HG03060 (cell line): ENCODE measurements at regions not wholly inside any gene's neighbourhood (a gene's known extent, or its start where the extent isn't known, plus 50 kb on each side); places are given as distances from the start of the nearest gene placed in this dataset.

ENCODE experiments used
- ATAC-seq: cut with Tn5 transposase; IDR thresholded peaks from one replicate; pipeline ENCODE4 v1.9.1; 2021; ENCODE audit warnings: low read depth, moderate number of reproducible peaks; ENCODE audit not compliant: unreplicated experiment

- no peak for ATAC-seq
Measured at GRCh38 chr6:153670403-153671026, 368.5 kb upstream of the OPRM1 start.

DNA sequence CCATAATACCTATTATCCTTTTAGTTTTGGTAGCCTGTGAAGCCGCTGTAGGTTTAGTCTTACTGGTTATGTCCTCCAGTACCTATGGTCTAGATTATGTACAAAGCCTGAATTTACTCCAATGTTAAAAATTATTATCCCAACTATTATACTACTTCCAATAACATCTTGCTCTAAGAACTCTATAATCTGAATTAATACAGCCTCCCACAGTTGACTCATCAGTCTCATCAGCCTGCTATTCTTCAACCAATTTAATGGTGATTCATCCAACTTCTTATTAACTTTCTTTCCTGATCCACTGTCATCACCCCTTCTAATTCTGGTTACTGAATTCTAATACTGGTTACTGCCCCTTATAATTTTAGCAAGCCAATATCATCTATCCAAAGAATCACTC lies 370.3 kb upstream of the OPRM1 start:
- ATAC-seq = no peak

DNA sequence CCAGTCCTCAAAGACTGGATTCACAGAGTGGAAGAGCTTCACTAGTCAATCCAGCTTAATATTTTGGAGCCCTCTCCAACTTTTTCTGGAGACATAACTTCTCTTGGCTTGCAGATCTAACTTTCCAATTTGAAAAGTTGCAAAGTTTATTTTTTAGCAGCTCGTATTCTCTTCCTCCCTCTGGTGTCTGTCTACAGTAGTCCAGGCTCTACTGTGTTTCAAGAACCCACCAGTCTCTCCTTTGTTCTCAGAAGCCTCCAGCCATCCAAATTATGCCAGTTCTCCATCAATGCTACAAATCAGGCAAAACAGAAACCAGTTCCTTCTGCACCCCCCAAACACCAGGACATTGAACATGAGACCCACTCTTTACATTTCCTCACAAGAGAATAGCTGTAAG lies 376.1 kb upstream of the OPRM1 start:
- ATAC-seq = no peak

- no peak for ATAC-seq
Measured at GRCh38 chr6:153645326-153645725, 393.7 kb upstream of the OPRM1 start.

- ATAC-seq = no peak
Measured at GRCh38 chr6:153644000-153644399, 395.0 kb upstream of the OPRM1 start.

DNA sequence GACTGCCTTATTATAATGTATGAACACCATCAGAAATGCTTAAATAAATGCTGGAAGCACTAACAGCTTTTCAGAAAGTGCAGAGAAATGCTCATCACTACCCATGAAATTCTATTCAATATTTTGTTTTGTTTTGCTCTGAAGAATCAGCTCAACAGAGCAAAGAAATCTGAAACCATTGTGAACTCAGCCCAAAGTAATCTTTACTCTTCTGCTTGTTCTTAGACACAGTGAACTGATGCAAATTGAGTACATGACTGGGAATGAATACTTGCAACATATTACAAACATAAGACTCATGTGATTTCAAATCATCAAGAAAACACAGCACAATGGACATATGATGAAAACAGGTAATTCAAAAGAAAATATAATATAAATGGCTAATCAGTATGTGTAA lies 404.6 kb upstream of the OPRM1 start:
- ATAC-seq = no peak

- no peak for ATAC-seq
Measured at GRCh38 chr6:153625089-153625488, 414.0 kb upstream of the OPRM1 start.

DNA sequence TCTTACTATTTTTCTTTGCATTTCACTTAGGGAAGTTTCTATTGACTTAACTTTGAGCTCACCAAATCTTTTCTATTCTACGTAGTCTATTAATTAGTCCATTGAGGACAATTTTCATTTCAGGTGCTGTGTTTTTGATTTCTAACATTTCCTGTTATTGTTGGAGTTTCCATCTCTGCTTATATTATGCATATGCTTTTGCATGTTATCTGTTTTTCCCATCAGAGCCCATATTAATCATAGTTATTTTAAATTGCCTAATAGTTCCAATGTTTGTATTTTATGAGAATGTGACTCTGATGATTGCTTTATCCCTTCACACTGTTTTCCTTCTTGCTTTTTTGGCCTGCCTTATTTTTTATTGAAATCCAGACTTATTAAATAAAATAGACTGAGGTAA lies 414.5 kb upstream of the OPRM1 start:
- no peak for ATAC-seq

GRCh38 chr6:153623496-153623895 lies 415.5 kb upstream of the OPRM1 start:
- no peak for ATAC-seq

DNA sequence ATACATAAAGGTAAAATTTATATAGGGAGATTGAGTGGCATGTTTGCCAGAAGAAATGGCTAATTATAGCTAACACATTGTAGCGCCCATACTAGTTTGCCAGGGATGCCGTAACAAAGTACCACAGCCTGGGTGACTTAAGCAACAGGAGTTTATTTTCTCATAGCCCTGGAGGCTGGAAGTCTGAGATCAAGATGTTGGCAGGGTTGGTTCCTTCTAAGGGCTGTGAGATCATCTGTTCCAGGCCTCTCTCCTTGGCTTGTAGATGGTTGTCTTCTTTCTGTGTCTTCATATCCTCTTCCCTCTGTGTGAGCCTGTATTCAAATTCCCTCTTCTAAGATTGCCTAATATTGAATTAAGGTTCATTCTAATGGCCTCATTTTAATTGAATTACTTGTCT lies 417.5 kb upstream of the OPRM1 start:
- no peak for ATAC-seq

DNA sequence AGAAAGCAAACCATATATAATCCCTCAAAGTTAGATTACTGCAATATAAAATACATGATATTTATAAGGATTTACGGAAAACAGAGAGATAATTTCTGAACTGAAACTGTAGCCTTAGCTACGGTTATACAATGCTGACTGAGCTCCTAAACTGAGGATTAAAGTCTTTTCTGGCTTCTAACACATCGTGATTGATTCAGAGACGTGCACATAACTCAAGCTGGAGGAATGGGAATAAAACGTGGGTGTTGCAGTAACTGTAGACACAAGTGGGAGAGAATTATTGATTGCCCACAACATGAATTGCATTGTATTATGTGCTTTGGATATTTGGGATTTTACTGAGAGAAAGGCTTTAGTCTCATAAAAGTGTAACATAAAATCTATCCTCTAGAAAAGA lies 418.0 kb upstream of the OPRM1 start:
- no peak for ATAC-seq

- no peak for ATAC-seq
Measured at GRCh38 chr6:153618371-153619322, 420.4 kb upstream of the OPRM1 start.

DNA sequence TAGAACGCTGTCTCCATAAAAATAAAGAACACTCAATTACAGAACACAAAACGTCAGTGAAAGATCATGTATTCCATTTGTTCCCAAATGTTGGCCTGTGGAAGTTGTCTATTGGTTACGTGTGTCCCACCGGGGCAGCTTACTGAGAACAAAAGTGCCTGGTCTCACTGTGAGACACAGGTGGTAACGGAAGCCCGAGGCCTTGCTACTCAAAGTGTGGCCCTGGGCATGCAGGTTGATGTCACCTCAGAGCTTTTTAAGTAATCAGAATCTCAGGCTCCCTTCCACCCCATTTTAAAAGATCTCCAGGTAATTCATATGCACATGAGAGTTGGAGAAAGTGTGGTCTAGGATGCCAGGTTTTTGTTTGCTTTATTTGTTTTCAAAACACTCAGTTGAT lies 422.5 kb upstream of the OPRM1 start:
- ATAC-seq = no peak

GRCh38 chr6:153613719-153614455 lies 425.2 kb upstream of the OPRM1 start:
- no peak for ATAC-seq

GRCh38 chr6:153602401-153602800 lies 436.6 kb upstream of the OPRM1 start:
- no peak for ATAC-seq

DNA sequence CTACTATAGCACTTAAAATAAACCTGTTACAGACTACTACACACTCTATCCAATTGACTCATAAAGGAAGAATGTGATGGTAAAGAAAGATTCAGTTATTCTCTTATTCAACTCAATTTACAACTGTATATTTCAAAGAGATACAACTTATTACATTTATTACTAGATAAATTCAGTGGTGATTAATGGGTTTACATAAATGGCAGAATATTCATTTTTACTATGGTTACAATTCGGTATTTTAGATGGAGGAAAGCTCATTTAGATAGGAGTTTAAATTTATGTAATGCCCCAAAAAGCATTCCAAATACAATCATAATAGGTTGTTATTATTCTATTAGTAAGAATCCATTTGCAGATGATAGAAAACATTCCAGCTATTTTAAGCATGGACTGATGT lies 439.1 kb upstream of the OPRM1 start:
- no peak for ATAC-seq

GRCh38 chr6:153595903-153596302 lies 443.1 kb upstream of the OPRM1 start:
- ATAC-seq = no peak

- no peak for ATAC-seq
Measured at GRCh38 chr6:153594871-153595270, 444.2 kb upstream of the OPRM1 start.

GRCh38 chr6:153591159-153591558 lies 447.9 kb upstream of the OPRM1 start:
- peak; percentile 53 for ATAC-seq

- ATAC-seq = no peak
Measured at GRCh38 chr6:153590411-153590810, 448.6 kb upstream of the OPRM1 start.

- ATAC-seq = no peak
Measured at GRCh38 chr6:153588330-153588729, 450.7 kb upstream of the OPRM1 start.
